DOHH2 (cell line): ENCODE measurements at regions not wholly inside any gene's neighbourhood (a gene's known extent, or its start where the extent isn't known, plus 50 kb on each side); places are given as distances from the start of the nearest gene placed in this dataset.

Source experiments
- CTCF ChIP-seq: fragments of 200-600 bp; sonication (generic); IDR thresholded peaks from one replicate; pipeline ENCODE4 v1.5.1; 2014; ENCODE audit warnings: antibody characterized with exemption, mild to moderate bottlenecking, low read depth, low read length; ENCODE audit not compliant: poor library complexity, severe bottlenecking
- EZH2phosphoT487 ChIP-seq: fragments of 200-600 bp; sonication (generic); IDR thresholded peaks from 2 replicates; pipeline ENCODE4 v1.6.1; 2017; ENCODE audit warnings: borderline replicate concordance, mild to moderate bottlenecking, antibody characterized with exemption, low read length, moderate library complexity, mixed read lengths

GRCh38 chr18:60880184-60880583 is 453.0 kb upstream of the CDH20 start:
- no peak for TF ChIP-seq CTCF
- no peak for TF ChIP-seq EZH2phosphoT487
